ENCODE measurements at regions not wholly inside any gene's neighbourhood (a gene's known extent, or its start where the extent isn't known, plus 50 kb on each side); places are given as distances from the start of the nearest gene placed in this dataset.
"Not testable (repeated sequence)": the region's sequence is repeated elsewhere in the genome, so short reads cannot be mapped to it uniquely, and the experiment has no call there.

DNA sequence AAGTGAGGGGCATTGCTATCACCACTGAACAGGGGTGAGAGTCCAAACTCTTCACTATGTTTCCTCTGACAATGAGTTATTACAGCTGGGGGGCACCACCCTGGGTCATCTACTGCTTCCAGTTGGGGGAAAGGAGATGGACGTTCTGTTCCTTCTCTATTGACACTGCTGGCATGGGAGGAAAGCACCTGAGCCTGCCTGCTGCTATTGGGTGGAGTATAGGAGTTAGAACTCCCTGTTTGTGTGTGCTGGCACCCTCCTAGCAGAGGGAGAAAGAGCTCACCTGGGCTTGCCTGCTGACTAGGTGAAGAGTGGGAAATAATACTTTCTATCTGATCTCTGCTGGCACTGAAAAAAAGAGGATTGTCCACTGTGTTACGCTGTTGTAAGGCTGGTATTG is 163.8 kb downstream of the MSN start:
- no peak overlapping the region for H3K27ac ChIP-seq
- TF ChIP-seq, protein P1, sequence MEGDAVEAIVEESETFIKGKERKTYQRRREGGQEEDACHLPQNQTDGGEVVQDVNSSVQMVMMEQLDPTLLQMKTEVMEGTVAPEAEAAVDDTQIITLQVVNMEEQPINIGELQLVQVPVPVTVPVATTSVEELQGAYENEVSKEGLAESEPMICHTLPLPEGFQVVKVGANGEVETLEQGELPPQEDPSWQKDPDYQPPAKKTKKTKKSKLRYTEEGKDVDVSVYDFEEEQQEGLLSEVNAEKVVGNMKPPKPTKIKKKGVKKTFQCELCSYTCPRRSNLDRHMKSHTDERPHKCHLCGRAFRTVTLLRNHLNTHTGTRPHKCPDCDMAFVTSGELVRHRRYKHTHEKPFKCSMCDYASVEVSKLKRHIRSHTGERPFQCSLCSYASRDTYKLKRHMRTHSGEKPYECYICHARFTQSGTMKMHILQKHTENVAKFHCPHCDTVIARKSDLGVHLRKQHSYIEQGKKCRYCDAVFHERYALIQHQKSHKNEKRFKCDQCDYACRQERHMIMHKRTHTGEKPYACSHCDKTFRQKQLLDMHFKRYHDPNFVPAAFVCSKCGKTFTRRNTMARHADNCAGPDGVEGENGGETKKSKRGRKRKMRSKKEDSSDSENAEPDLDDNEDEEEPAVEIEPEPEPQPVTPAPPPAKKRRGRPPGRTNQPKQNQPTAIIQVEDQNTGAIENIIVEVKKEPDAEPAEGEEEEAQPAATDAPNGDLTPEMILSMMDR (conservative IDR thresholded peaks at IDR 0.05) = no peak

DNA sequence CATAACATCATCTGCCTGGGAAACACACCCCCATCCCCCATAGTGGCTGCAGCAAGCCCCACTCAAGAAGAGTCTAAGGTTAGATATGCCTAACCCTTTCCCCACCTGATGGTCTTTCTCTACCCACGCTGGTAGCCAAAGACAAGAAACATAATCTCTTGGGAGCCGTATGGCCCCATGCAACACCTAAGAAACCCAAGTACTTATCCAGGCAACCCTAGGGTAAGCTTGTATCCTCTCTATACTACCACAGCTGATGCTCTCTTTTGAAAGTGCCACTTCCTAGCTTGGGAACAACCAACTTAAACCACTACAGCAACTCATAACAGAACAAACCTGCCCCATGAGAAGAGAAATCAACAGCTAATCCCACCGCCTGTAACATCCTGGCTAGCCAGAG is 161.1 kb downstream of the MSN start:
- H3K27ac ChIP-seq = no peak overlapping the region
- TF ChIP-seq, protein P1 (conservative IDR thresholded peaks at IDR 0.05) = no peak

DNA sequence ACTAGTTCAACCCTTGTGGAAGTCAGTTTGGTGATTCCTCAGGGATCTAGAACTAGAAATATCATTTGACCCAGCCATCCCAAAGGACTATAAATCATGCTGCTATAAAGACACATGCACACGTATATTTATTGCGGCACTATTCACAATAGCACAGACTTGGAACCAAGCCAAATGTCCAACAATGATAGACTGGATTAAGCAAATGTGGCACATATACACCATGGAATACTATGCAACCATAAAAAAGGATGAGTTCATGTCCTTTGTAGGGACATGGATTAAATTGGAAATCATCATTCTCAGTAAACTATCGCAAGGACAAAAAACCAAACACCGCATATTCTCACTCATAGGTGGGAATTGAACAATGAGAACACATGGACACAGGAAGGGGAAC is 157.8 kb downstream of the MSN start:
- not testable (repeated sequence) for H3K27ac ChIP-seq

DNA sequence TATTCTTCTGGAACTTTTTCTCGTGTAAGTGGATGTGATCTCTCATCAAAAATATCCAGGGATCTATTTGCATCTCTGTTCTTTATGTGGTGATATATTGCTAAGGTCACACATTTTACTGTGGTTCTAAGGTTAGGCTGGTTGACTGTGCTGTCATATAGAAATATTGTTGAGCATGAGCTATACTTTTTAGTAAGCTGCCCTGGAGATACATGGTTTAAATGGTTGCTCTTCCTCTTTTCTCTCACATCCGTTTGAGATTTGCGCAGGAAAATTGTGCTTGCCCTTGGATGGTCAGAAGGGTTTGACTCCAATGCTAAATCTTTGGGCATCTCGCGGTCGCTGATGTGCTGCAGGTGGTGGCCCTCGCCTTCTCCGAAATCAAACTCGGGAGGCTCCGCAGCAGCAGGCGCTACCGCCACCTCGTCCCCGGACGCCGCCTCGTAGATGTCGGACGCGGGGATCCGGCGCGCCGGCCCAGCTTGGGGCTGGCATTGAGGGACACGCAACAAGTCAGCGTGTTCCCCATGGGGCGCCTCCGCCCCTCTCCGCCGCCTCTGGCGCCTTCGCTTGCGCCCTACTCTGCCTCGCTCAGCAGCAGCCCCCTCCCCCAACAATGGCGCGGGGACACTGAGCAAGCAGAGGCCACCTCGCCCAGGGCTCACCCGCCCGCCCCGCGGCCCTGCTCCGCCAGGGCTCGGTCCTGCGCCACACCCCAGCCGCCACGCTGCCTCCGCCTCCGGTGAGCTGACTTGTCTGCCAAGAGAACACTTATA is 154.5 kb downstream of the MSN start:
- TF ChIP-seq, protein P1 (conservative IDR thresholded peaks at IDR 0.05) = no peak
- no peak overlapping the region for H3K27ac ChIP-seq

DNA sequence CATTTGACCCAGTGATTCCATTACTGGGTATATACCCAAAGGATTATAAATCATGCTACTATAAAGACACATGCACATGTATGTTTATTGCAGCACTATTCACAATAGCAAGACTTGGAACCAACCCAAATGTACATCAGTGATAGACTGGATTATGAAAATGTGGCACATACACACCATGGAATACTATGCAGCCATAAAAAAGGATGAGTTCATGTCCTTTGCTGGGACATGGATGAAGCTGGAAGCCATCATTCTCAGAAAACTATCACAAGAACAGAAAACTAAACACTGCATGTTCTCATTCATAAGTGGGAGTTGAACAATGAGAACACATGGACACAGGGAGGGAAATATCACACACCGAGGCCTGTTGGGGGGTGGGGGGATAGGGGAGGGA is 152.5 kb downstream of the MSN start:
- not testable (repeated sequence) for H3K27ac ChIP-seq

DNA sequence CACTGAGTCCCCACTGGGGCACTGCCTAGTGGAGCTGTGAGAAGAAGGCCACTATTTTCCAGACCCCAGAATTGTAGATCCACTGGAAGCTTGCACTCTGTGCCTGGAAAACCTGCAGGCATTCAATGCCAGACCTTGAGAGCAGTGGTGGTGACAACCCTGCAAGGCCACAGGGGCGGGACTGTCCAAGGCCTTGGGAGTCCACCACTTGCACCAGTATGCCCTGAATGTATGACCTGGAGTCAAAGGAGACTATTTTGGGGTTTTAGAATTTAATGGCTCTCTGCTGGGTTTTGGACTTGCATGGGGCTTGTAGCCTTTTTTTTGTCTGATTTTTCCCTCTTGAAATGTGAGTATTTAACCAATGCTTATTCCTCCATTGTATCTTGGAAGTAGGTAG is 145.8 kb downstream of the MSN start:
- TF ChIP-seq, protein P1 (conservative IDR thresholded peaks at IDR 0.05) = no peak

DNA sequence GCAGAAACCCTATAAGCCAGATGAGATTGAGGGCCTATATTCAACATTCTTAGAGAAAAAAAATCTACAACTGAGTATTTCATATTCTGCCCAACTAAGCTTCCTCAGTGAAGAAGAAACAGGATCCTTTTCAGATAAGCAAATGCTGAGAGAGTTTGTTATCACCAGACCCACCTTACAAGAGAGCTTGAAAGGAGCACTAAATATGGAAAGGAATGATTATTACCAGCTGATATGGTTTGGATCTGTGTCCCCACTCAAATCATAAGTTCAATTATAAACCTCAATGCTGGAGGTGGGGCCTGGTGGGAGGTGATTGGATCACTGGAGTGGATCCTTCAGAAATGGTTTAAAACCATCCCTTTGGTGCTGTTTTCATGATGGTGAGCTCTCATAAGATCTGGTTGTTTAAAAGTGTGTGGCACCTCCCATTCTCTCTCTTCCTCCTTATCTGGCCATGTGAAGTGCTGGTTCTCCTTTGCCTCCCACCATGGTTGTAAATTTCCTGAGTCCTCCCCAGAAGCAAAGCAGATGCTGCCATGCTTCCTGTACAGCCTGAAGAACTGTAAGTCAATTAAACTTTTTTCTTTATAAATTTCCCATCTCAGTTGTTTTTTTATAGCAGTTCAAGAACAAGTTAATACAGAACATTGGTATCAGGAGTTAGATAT is 144.2 kb downstream of the MSN start:
- TF ChIP-seq, protein P1 (conservative IDR thresholded peaks at IDR 0.05) = no peak
- no peak overlapping the region for H3K27ac ChIP-seq

More for the DNA sequence above, 145.8 kb downstream of the MSN start:
- H3K27ac ChIP-seq = no peak overlapping the region

Data from VCaP (cell line).